HG03097 (cell line): ENCODE measurements at regions not wholly inside any gene's neighbourhood (a gene's known extent, or its start where the extent isn't known, plus 50 kb on each side); places are given as distances from the start of the nearest gene placed in this dataset.
"Not testable (repeated sequence)": the region's sequence is repeated elsewhere in the genome, so short reads cannot be mapped to it uniquely, and the experiment has no call there.

Source experiments
- ATAC-seq: cut with Tn5 transposase; IDR thresholded peaks from one replicate; pipeline ENCODE4 v1.9.1; 2021; ENCODE audit not compliant: unreplicated experiment, low FRiP score

- no peak for ATAC-seq
Measured at GRCh38 chr20:40634891-40635290, 54.1 kb downstream of the MAFB start.

GRCh38 chr20:40633123-40633850 lies 55.7 kb downstream of the MAFB start:
- no peak for ATAC-seq

GRCh38 chr20:40632346-40632976 lies 56.6 kb downstream of the MAFB start:
- no peak for ATAC-seq

GRCh38 chr20:40631119-40631631 lies 57.9 kb downstream of the MAFB start:
- no peak for ATAC-seq

- no peak for ATAC-seq
Measured at GRCh38 chr20:40630713-40631112, 58.3 kb downstream of the MAFB start.

- ATAC-seq, result no peak
Measured at GRCh38 chr20:40630099-40630498, 58.9 kb downstream of the MAFB start.

- no peak for ATAC-seq
Measured at GRCh38 chr20:40628877-40629276, 60.2 kb downstream of the MAFB start.

GRCh38 chr20:40619053-40619452 lies 70.0 kb downstream of the MAFB start:
- not testable (repeated sequence) for ATAC-seq

GRCh38 chr20:40617594-40617993 lies 71.4 kb downstream of the MAFB start:
- ATAC-seq, result no peak

- no peak for ATAC-seq
Measured at GRCh38 chr20:40612837-40613236, 76.2 kb downstream of the MAFB start.

- ATAC-seq, result no peak
Measured at GRCh38 chr20:40612247-40612646, 76.8 kb downstream of the MAFB start.

- no peak for ATAC-seq
Measured at GRCh38 chr20:40610730-40611129, 78.3 kb downstream of the MAFB start.

- ATAC-seq, result no peak
Measured at GRCh38 chr20:40607927-40608326, 81.1 kb downstream of the MAFB start.

- ATAC-seq, result no peak
Measured at GRCh38 chr20:40606660-40607059, 82.4 kb downstream of the MAFB start.

- no peak for ATAC-seq
Measured at GRCh38 chr20:40606237-40606636, 82.8 kb downstream of the MAFB start.

- ATAC-seq, result no peak
Measured at GRCh38 chr20:40604416-40604815, 84.6 kb downstream of the MAFB start.

- no peak for ATAC-seq
Measured at GRCh38 chr20:40603057-40603651, 85.9 kb downstream of the MAFB start.

- ATAC-seq, result no peak
Measured at GRCh38 chr20:40602381-40602780, 86.7 kb downstream of the MAFB start.

GRCh38 chr20:40600441-40601219 lies 88.4 kb downstream of the MAFB start:
- no peak for ATAC-seq

- no peak for ATAC-seq
Measured at GRCh38 chr20:40599987-40600386, 89.0 kb downstream of the MAFB start.

- ATAC-seq, result no peak
Measured at GRCh38 chr20:40592941-40593340, 96.1 kb downstream of the MAFB start.
